OCI-LY7 (cell line): ENCODE measurements at regions not wholly inside any gene's neighbourhood (a gene's known extent, or its start where the extent isn't known, plus 50 kb on each side); places are given as distances from the start of the nearest gene placed in this dataset.

ENCODE experiments used
- BruUV-seq: library from RNA; stranded (reverse); fragments of 400-500 nt; replicated peaks from 2 replicates; lab custom pipeline; 2021; lab: Mats Ljungman, UMichigan
- CTCF ChIA-PET: fragments of 300-600 bp; sonication (Branson Sonifier 250); formaldehyde crosslinking; loops from one replicate; lab custom pipeline; 2022; ENCODE audit warnings: antibody characterized with exemption; ENCODE audit not compliant: unreplicated experiment; lab: Charles Lee
- POLR2A ChIA-PET: fragments of 300-600 bp; sonication (Branson Sonifier 250); formaldehyde crosslinking; loops from one replicate; lab custom pipeline; 2022; ENCODE audit warnings: antibody characterized with exemption; lab: Charles Lee
- DNase-seq: peaks from one replicate; pipeline ENCODE4 v3.0.0-alpha.2; 2015; ENCODE audit warnings: low spot score
- H2AFZ ChIP-seq: fragments of 200-600 bp; sonication (generic), shearing (Covaris generic); 2 replicates; pipeline ENCODE4 v1.6.1; 2014; ENCODE audit warnings: mild to moderate bottlenecking, antibody characterized with exemption, low read length, moderate library complexity
- H3K27ac ChIP-seq: fragments of 200-600 bp; sonication (generic); 2 replicates; pipeline ENCODE4 v1.5.1; 2014; ENCODE audit warnings: mixed run types, low read depth, mild to moderate bottlenecking, moderate library complexity, low read length, inconsistent platforms; ENCODE audit not compliant: poor library complexity, severe bottlenecking
- H3K36me3 ChIP-seq: fragments of 200-600 bp; sonication (generic); 2 replicates; pipeline ENCODE4 v1.6.1; 2014; ENCODE audit warnings: mild to moderate bottlenecking, antibody characterized with exemption, low read length, moderate library complexity, mixed read lengths; ENCODE audit not compliant: insufficient read depth
- H3K4me1 ChIP-seq: fragments of 200-600 bp; sonication (generic); 2 replicates; pipeline ENCODE4 v1.5.1; 2014; ENCODE audit warnings: mild to moderate bottlenecking, low read length; ENCODE audit not compliant: insufficient read depth, poor library complexity, severe bottlenecking
- H3K4me2 ChIP-seq: fragments of 200-600 bp; sonication (generic); 2 replicates; pipeline ENCODE4 v1.6.1; 2014; ENCODE audit warnings: mild to moderate bottlenecking, low read length
- H3K4me3 ChIP-seq: fragments of 200-600 bp; sonication (generic); 2 replicates; pipeline ENCODE4 v1.5.1; 2014; ENCODE audit warnings: mild to moderate bottlenecking, low read depth, low read length; ENCODE audit not compliant: poor library complexity, severe bottlenecking
- H3K79me2 ChIP-seq: fragments of 200-600 bp; sonication (generic); 2 replicates; pipeline ENCODE4 v1.6.1; 2016; ENCODE audit warnings: low read depth, mild to moderate bottlenecking, low read length, moderate library complexity, mixed read lengths; ENCODE audit not compliant: insufficient read depth
- H3K9me2 ChIP-seq: fragments of 200-600 bp; sonication (generic); 2 replicates; pipeline ENCODE4 v1.6.1; 2016; ENCODE audit warnings: mild to moderate bottlenecking, low read length, mixed read lengths; ENCODE audit not compliant: insufficient read depth
- H3K9me3 ChIP-seq: fragments of 200-600 bp; sonication (generic); 2 replicates; pipeline ENCODE4 v1.6.1; 2014; ENCODE audit warnings: mild to moderate bottlenecking, mixed run types, low read length, mixed read lengths
- H4K20me1 ChIP-seq: fragments of 200-600 bp; sonication (generic); 2 replicates; pipeline ENCODE4 v1.6.1; 2014; ENCODE audit warnings: mild to moderate bottlenecking, antibody characterized with exemption, low read length, moderate library complexity, mixed read lengths; ENCODE audit not compliant: insufficient read depth
- CTCF ChIP-seq: fragments of 200-600 bp; sonication (generic); conservative IDR thresholded peaks from 2 replicates; pipeline ENCODE4 v1.5.1; 2014; ENCODE audit warnings: mild to moderate bottlenecking, antibody characterized with exemption, low read length, moderate library complexity, mixed read lengths
- EZH2phosphoT487 ChIP-seq: fragments of 200-600 bp; sonication (generic); IDR thresholded peaks from 2 replicates; pipeline ENCODE4 v1.6.1; 2018; ENCODE audit warnings: low read depth, borderline replicate concordance, mild to moderate bottlenecking, mixed run types, antibody characterized with exemption, low read length, moderate library complexity, mixed read lengths
- intact Hi-C: fragments of 100-400 bp; cut with micrococcal nuclease; formaldehyde crosslinking; loops from one replicate; pipeline ENCODE4 v1.10.0; 2022; ENCODE audit not compliant: unreplicated experiment

GRCh38 chrX:104428231-104428630, 137.8 kb upstream of the IL1RAPL2 start:
- no TSS peak for BruUV-seq
- no peak overlapping the region for H2AFZ ChIP-seq
- no peaks in the 10 kb centered on the region for H4K20me1 ChIP-seq
- H3K9me3 ChIP-seq, result no peaks in the 10 kb centered on the region
- no peaks in the 10 kb centered on the region for H3K9me2 ChIP-seq
- intact Hi-C loops, result no loop called here
- POLR2A ChIA-PET, result no interaction called here
- no peak for DNase-seq
- no peak overlapping the region for H3K4me3 ChIP-seq
- no peaks in the 10 kb centered on the region for H3K36me3 ChIP-seq
- no peaks in the 10 kb centered on the region for H3K79me2 ChIP-seq
- no peak overlapping the region for H3K4me2 ChIP-seq
- CTCF ChIA-PET, result no interaction called here
- no peak overlapping the region for H3K27ac ChIP-seq
- no peak for TF ChIP-seq CTCF
- TF ChIP-seq EZH2phosphoT487, result no peak
- no peaks in the 10 kb centered on the region for H3K4me1 ChIP-seq

- BruUV-seq, result no TSS peak
- Histone ChIP-seq H2AFZ (no peak overlapping the region), H3K4me3 (no peak overlapping the region), H3K36me3 (no peaks in the 10 kb centered on the region), H3K9me2 (no peaks in the 10 kb centered on the region), H4K20me1 (no peaks in the 10 kb centered on the region), H3K4me2 (no peak overlapping the region), H3K9me3 (no peaks in the 10 kb centered on the region), H3K27ac (no peak overlapping the region), H3K79me2 (no peaks in the 10 kb centered on the region), H3K4me1 (no peaks in the 10 kb centered on the region)
- POLR2A ChIA-PET, result no interaction called here
- CTCF ChIA-PET, result no interaction called here
- DNase-seq, result no peak
- intact Hi-C loops, result no loop called here
- TF ChIP-seq EZH2phosphoT487 (no peak), CTCF (no peak)
Observed at GRCh38 chrX:104427693-104428092, 138.3 kb upstream of the IL1RAPL2 start.

- H3K4me3 ChIP-seq, result no peak overlapping the region
- H3K9me2 ChIP-seq, result no peaks in the 10 kb centered on the region
- H3K36me3 ChIP-seq, result no peaks in the 10 kb centered on the region
- H3K4me2 ChIP-seq, result no peak overlapping the region
- intact Hi-C loops, result no loop called here
- CTCF ChIA-PET, result no interaction called here
- DNase-seq, result no peak
- H4K20me1 ChIP-seq, result no peaks in the 10 kb centered on the region
- H3K79me2 ChIP-seq, result no peaks in the 10 kb centered on the region
- BruUV-seq, result no TSS peak
- H3K9me3 ChIP-seq, result no peaks in the 10 kb centered on the region
- H2AFZ ChIP-seq, result no peak overlapping the region
- H3K27ac ChIP-seq, result no peak overlapping the region
- TF ChIP-seq CTCF (no peak), EZH2phosphoT487 (no peak)
- POLR2A ChIA-PET, result no interaction called here
- no peaks in the 10 kb centered on the region for H3K4me1 ChIP-seq
Observed at GRCh38 chrX:104427073-104427472, 138.9 kb upstream of the IL1RAPL2 start.
